ENCODE measurements at regions not wholly inside any gene's neighbourhood (a gene's known extent, or its start where the extent isn't known, plus 50 kb on each side); places are given as distances from the start of the nearest gene placed in this dataset.

DNA sequence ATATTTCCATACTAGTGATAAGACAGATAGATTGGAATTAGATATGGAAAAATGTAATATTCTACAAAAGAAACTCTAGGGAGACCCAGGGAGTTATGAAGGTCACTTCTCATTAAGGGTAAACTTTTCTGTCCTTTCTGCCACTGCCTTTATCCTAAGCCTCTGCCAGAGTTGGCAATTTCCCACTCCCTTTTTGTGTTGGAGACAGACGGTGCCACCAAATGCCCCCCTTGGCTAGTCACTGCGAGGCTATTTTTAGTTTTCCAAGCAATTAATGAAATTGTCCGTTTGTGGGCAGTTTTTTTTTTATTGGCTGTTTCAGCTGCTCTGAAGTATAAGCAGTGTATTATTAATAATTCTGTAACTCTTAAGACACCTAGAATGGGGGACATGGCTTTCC lies 67.6 kb upstream of the TENM4 start:
- no peak for TF ChIP-seq TAF1 (IDR thresholded peaks at IDR 0.05; ENCODE audit: borderline replicate concordance, low read depth, low read length)
- TF ChIP-seq POLR2A (IDR thresholded peaks at IDR 0.05; ENCODE audit: low read depth, low read length) = no peak

All from GM12892 (cell line).